ENCODE measurements at regions not wholly inside any gene's neighbourhood (a gene's known extent, or its start where the extent isn't known, plus 50 kb on each side); places are given as distances from the start of the nearest gene placed in this dataset.

- no peak for TF ChIP-seq POLR2A (IDR thresholded peaks at IDR 0.05; ENCODE audit: control extremely low read depth in 1 of 2, low read depth in 2 of 2, low read length in 2 of 2)
These were observed 76.8 kb downstream of the ALX1 start (continued) for GRCh38 chr12:85356596-85357385.
